ENCODE measurements at regions not wholly inside any gene's neighbourhood (a gene's known extent, or its start where the extent isn't known, plus 50 kb on each side); places are given as distances from the start of the nearest gene placed in this dataset.
"Not testable (repeated sequence)": the region's sequence is repeated elsewhere in the genome, so short reads cannot be mapped to it uniquely, and the experiment has no call there.

DNA sequence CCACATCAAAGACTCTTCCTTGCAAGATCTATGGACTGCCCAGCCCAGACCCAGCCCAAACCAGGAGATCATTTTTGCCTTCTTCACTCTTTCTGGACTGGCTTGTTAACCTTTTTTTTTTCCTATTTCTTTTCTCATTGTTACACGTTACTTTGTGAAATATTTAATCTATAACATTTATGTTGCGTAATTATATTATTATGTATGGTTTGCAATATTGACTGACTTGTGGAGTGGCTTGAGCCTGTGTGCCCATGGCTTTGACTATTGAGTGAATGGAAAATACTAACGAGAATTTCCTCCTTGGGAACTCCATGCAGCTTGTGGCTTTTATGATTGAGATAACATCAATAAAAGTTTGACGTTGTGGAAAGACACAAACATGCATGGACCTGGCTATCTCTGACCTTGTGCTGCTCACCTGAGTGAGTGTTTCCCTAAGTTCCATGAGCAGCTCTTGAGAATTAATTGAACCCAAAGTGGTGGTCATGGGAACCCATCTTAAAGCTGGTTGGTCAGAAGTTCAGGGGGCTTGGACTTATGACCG is 1641.3 kb upstream of the LRRTM3 start:
- Histone ChIP-seq H3K4me1 (ENCODE audit: insufficient read depth) (no peaks in the 10 kb centered on the region), H3K27ac (no peak overlapping the region), H3K4me3 (no peak overlapping the region), H3K27me3 (no peaks in the 10 kb centered on the region), H3K9me3 (no peaks in the 10 kb centered on the region), H3K36me3 (no peaks in the 10 kb centered on the region)
- TF ChIP-seq, protein P1, sequence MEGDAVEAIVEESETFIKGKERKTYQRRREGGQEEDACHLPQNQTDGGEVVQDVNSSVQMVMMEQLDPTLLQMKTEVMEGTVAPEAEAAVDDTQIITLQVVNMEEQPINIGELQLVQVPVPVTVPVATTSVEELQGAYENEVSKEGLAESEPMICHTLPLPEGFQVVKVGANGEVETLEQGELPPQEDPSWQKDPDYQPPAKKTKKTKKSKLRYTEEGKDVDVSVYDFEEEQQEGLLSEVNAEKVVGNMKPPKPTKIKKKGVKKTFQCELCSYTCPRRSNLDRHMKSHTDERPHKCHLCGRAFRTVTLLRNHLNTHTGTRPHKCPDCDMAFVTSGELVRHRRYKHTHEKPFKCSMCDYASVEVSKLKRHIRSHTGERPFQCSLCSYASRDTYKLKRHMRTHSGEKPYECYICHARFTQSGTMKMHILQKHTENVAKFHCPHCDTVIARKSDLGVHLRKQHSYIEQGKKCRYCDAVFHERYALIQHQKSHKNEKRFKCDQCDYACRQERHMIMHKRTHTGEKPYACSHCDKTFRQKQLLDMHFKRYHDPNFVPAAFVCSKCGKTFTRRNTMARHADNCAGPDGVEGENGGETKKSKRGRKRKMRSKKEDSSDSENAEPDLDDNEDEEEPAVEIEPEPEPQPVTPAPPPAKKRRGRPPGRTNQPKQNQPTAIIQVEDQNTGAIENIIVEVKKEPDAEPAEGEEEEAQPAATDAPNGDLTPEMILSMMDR (IDR thresholded peaks at IDR 0.05): no peak
- TF ChIP-seq POLR2A (IDR thresholded peaks at IDR 0.05) (no peak), EP300 (IDR thresholded peaks at IDR 0.05) (no peak)
- 87 to 94% (median 87%) methylated on average over 5 of the region's 5 CpGs for WGBS, 3 donors
- intact Hi-C loops (cut with DNase I): no loop called here
- DNase-seq: no peak

DNA sequence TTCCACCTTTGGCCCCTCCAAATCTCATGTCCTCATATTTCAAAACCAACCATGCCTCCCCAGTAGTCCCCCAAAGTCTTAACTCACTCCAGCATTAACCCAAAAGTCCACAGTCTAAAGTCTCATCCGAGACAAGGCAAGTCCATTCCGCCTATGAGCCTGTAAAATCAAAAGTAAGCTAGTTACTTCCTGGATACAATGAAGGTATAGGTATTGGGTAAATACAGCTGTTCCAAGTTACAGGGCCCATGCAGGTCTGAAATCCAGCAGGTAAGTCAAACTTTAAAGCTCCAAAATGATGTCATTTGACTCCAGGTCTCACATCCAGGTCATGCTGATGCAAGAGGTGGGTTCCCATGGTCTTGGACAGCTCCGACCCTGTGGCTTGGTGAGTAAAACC is 1640.1 kb upstream of the LRRTM3 start:
- H3K9me3 ChIP-seq; H3K4me3 ChIP-seq; H3K36me3 ChIP-seq; DNase-seq; H3K27ac ChIP-seq; H3K4me1 ChIP-seq (ENCODE audit: insufficient read depth); intact Hi-C loops (cut with DNase I); H3K27me3 ChIP-seq: not testable (repeated sequence)
- WGBS, 3 donors: 91 to 92% (median 92%) methylated on average over 3 of the region's 3 CpGs

GRCh38 chr10:65291286-65291685 is 1634.5 kb upstream of the LRRTM3 start:
- intact Hi-C loops (cut with DNase I): no loop called here
- DNase-seq: no peak
- Histone ChIP-seq H3K4me1 (ENCODE audit: insufficient read depth) (no peaks in the 10 kb centered on the region), H3K27me3 (no peaks in the 10 kb centered on the region), H3K27ac (no peak overlapping the region), H3K36me3 (no peaks in the 10 kb centered on the region), H3K9me3 (no peaks in the 10 kb centered on the region), H3K4me3 (no peak overlapping the region)
- 90 to 96% (median 95%) methylated on average over 1 of the region's 1 CpG for WGBS, 3 donors
- TF ChIP-seq, protein P1 (IDR thresholded peaks at IDR 0.05): no peak
- no peak for TF ChIP-seq EP300 (IDR thresholded peaks at IDR 0.05)
- no peak for TF ChIP-seq POLR2A (IDR thresholded peaks at IDR 0.05)

DNA sequence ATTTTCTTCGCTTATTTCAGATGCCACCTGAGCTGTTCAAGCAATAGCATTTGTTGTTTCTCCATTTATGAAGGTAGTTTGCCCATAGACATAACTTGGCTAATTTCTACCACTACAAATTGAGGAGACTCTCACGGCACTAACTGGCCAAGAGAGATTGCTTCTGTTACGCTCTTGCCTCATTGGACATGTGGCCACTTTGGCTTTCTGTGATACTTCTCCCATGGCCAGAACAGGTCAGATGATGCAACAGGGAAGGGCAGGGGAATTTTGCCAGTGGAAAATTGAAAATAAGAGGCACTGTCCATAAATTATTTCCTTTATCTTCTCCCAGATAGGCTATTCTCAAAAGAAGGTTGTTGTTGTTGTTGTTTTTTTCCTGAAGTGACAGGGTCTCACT is 1633.3 kb upstream of the LRRTM3 start:
- no peak overlapping the region for H3K27ac ChIP-seq
- no peaks in the 10 kb centered on the region for H3K36me3 ChIP-seq
- intact Hi-C loops (cut with DNase I): no loop called here
- WGBS, 3 donors: 93 to 97% (median 95%) methylated on average over 3 of the region's 3 CpGs
- H3K4me3 ChIP-seq: no peak overlapping the region
- no peak for DNase-seq
- no peaks in the 10 kb centered on the region for H3K27me3 ChIP-seq
- H3K9me3 ChIP-seq: no peaks in the 10 kb centered on the region
- no peaks in the 10 kb centered on the region for H3K4me1 ChIP-seq (ENCODE audit: insufficient read depth)
- TF ChIP-seq, protein P1 (IDR thresholded peaks at IDR 0.05): no peak
- TF ChIP-seq EP300 (IDR thresholded peaks at IDR 0.05) (no peak), POLR2A (IDR thresholded peaks at IDR 0.05) (no peak)

DNA sequence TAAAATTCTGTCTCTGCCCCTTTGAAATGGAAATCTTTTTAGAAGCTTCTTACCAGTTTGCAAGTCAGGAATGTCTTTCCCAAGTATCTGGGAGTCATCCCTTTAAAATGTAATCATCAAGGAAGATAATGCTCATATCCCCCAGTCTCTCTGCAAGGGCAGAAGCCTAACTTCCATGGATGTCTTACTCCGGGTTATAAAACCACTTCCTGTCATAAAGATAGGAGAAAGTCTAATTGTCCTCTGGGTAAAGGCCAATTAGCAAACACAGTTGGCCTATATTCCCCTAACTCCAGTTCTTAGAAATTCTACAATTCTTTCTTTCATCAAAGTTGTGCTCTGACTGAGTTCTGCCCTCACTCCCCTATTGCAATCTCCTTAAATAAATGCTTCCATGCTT is 1631.5 kb upstream of the LRRTM3 start:
- no peaks in the 10 kb centered on the region for H3K27me3 ChIP-seq
- H3K36me3 ChIP-seq: no peaks in the 10 kb centered on the region
- H3K27ac ChIP-seq: no peak overlapping the region
- WGBS, 3 donors: 2 to 3% (median 3%) methylated on average over 1 of the region's 1 CpG
- no peak for DNase-seq
- no peaks in the 10 kb centered on the region for H3K4me1 ChIP-seq (ENCODE audit: insufficient read depth)
- intact Hi-C loops (cut with DNase I): no loop called here
- no peak overlapping the region for H3K4me3 ChIP-seq
- H3K9me3 ChIP-seq: no peaks in the 10 kb centered on the region
- TF ChIP-seq, protein P1 (IDR thresholded peaks at IDR 0.05): no peak
- TF ChIP-seq POLR2A (IDR thresholded peaks at IDR 0.05) (no peak), EP300 (IDR thresholded peaks at IDR 0.05) (no peak)
